Neutrophil (primary cell): ENCODE measurements at regions not wholly inside any gene's neighbourhood (a gene's known extent, or its start where the extent isn't known, plus 50 kb on each side); places are given as distances from the start of the nearest gene placed in this dataset.

Source experiments
- H3K27ac ChIP-seq: fragments of 200-600 bp; sonication (generic); 2 replicates; pipeline ENCODE4 v1.5.1; 2016; ENCODE audit warnings: mild to moderate bottlenecking, moderate library complexity
- H3K27me3 ChIP-seq: fragments of 200-600 bp; sonication (generic); 2 replicates; pipeline ENCODE4 v1.6.0; 2016; ENCODE audit warnings: mild to moderate bottlenecking
- H3K36me3 ChIP-seq: fragments of 200-600 bp; sonication (generic); 2 replicates; pipeline ENCODE4 v1.5.1; 2017
- H3K4me1 ChIP-seq, 2 experiments: fragments of 200-600 bp in 1 of 2; sonication (generic) in 1 of 2; 1 replicate in 1 of 2; 2 replicates in 1 of 2; pipeline versions ENCODE4 v1.5.1 to v1.6.1; 2013 to 2016; ENCODE audit warnings: low read depth in 1 of 2, low read length in 1 of 2, mild to moderate bottlenecking in 1 of 2, moderate library complexity in 1 of 2; ENCODE audit not compliant: control insufficient read depth in 1 of 2, insufficient read depth in 1 of 2
- H3K4me3 ChIP-seq, 2 experiments: fragments of 200-600 bp in 1 of 2; sonication (generic) in 1 of 2; 1 replicate in 1 of 2; 2 replicates in 1 of 2; pipeline ENCODE4 v1.5.1; 2013 to 2016; ENCODE audit warnings: low read depth in 1 of 2, low read length in 1 of 2, mild to moderate bottlenecking in 1 of 2, moderate library complexity in 1 of 2
- H3K9me3 ChIP-seq: fragments of 200-600 bp; sonication (generic); 2 replicates; pipeline ENCODE4 v1.5.1; 2016
- TF ChIP-seq, protein P1 (sequence below): fragments of 200-600 bp; sonication (generic); IDR thresholded peaks from 2 replicates; pipeline ENCODE4 v1.5.1; 2016; ENCODE audit warnings: antibody characterized with exemption

DNA sequence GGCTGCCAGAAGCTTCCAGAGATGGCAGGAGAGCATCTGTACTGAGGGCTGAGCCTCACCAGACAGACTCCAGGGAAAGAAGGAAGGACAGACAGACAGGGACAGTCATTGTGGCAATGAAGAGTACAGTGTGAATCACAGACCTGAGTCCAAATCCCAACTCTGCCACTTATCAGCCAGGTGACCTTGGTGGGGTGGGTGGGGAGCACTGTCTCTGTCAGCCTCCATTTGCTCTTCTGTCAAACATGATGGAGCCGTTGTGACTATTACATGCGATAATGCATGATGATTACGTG is 85.9 kb upstream of the FSTL4 start:
- H3K27ac ChIP-seq = no peak overlapping the region
- no peak overlapping the region for H3K4me3 ChIP-seq
- no peaks in the 10 kb centered on the region for H3K9me3 ChIP-seq
- H3K27me3 ChIP-seq = no peaks in the 10 kb centered on the region
- TF ChIP-seq, protein P1, sequence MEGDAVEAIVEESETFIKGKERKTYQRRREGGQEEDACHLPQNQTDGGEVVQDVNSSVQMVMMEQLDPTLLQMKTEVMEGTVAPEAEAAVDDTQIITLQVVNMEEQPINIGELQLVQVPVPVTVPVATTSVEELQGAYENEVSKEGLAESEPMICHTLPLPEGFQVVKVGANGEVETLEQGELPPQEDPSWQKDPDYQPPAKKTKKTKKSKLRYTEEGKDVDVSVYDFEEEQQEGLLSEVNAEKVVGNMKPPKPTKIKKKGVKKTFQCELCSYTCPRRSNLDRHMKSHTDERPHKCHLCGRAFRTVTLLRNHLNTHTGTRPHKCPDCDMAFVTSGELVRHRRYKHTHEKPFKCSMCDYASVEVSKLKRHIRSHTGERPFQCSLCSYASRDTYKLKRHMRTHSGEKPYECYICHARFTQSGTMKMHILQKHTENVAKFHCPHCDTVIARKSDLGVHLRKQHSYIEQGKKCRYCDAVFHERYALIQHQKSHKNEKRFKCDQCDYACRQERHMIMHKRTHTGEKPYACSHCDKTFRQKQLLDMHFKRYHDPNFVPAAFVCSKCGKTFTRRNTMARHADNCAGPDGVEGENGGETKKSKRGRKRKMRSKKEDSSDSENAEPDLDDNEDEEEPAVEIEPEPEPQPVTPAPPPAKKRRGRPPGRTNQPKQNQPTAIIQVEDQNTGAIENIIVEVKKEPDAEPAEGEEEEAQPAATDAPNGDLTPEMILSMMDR = no peak
- no peaks in the 10 kb centered on the region for H3K4me1 ChIP-seq
- no peaks in the 10 kb centered on the region for H3K36me3 ChIP-seq

DNA sequence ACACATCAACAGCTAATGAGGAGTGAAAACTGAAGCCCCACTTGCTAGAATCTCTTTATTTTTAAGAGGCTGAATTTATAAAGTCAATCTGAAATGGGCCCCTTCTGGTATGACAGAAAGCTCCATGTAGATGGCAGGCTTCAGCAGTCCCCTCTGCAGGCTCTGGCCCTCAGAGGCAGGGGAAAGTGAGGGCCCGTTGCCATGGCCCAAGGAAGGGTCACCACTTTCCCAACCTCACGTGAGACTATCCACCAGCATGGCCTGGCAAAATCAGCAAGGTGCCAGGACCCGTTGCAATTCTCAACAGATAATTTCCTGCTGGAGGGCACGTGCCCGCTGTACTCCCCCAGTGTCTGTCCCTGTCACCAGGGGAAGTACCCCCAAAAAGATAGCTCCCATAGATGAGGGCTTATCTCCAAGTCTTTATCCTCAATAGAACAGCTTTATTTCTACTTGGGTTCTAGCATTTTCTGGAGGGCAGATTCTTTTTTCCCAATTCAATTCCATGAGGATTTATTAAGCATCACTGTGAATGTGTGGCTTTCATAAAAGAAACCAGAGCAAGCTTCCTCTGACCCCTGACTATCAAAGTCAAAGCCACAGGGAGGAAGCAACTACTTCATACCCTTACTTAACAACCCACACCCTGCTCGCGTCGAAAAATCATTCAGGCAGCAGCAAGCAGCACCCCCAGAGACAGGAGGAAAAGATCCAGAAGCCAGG is 85.4 kb upstream of the FSTL4 start:
- H3K27ac ChIP-seq = no peak overlapping the region
- no peaks in the 10 kb centered on the region for H3K4me1 ChIP-seq
- TF ChIP-seq, protein P1 = no peak
- H3K36me3 ChIP-seq = no peaks in the 10 kb centered on the region
- H3K4me3 ChIP-seq = no peak overlapping the region
- no peaks in the 10 kb centered on the region for H3K9me3 ChIP-seq
- H3K27me3 ChIP-seq = no peaks in the 10 kb centered on the region

- H3K4me1 ChIP-seq = no peaks in the 10 kb centered on the region
- TF ChIP-seq, protein P1 = no peak
- peaks cover 1% of the 10 kb centered on the region for H3K27me3 ChIP-seq
- no peaks in the 10 kb centered on the region for H3K36me3 ChIP-seq
- no peak overlapping the region for H3K4me3 ChIP-seq
- no peaks in the 10 kb centered on the region for H3K9me3 ChIP-seq
- H3K27ac ChIP-seq = no peak overlapping the region
These were observed 84.6 kb upstream of the FSTL4 start for GRCh38 chr5:133696782-133697507.

GRCh38 chr5:133696006-133696584 is 83.8 kb upstream of the FSTL4 start:
- Histone ChIP-seq H3K36me3 (no peaks in the 10 kb centered on the region), H3K9me3 (no peaks in the 10 kb centered on the region), H3K27ac (no peak overlapping the region), H3K4me3 (no peak overlapping the region), H3K4me1 (no peaks in the 10 kb centered on the region), H3K27me3 (peaks cover 10% of the 10 kb centered on the region)
- TF ChIP-seq, protein P1 = no peak

- no peak overlapping the region for H3K4me3 ChIP-seq
- no peaks in the 10 kb centered on the region for H3K36me3 ChIP-seq
- H3K4me1 ChIP-seq = no peaks in the 10 kb centered on the region
- H3K27ac ChIP-seq = no peak overlapping the region
- H3K27me3 ChIP-seq = peaks cover 11% of the 10 kb centered on the region
- H3K9me3 ChIP-seq = no peaks in the 10 kb centered on the region
- TF ChIP-seq, protein P1 = no peak
These were observed 82.0 kb upstream of the FSTL4 start for GRCh38 chr5:133694181-133694831.
